Stimulated activated CD4-positive, alpha-beta T cell treated with anti-CD3 and anti-CD28 coated beads, Interleukin-4, amount 100 ng/mL, for 1 hour (primary cell): ENCODE measurements at regions not wholly inside any gene's neighbourhood (a gene's known extent, or its start where the extent isn't known, plus 50 kb on each side); places are given as distances from the start of the nearest gene placed in this dataset.
"Not testable (repeated sequence)": the region's sequence is repeated elsewhere in the genome, so short reads cannot be mapped to it uniquely, and the experiment has no call there.

Experiments
- DNase-seq: peaks from one replicate; pipeline ENCODE4 v3.0.0-alpha.2; 2020

- DNase-seq, result no peak
These were observed 164.8 kb upstream of the CDK1 start for GRCh38 chr10:60613434-60613833.

- DNase-seq, result peak; percentile 8
These were observed 167.0 kb upstream of the CDK1 start for GRCh38 chr10:60611291-60611747.

- no peak for DNase-seq
These were observed 170.9 kb upstream of the CDK1 start for GRCh38 chr10:60607372-60607771.

GRCh38 chr10:60606343-60607080 is 171.8 kb upstream of the CDK1 start:
- no peak for DNase-seq

- no peak for DNase-seq
These were observed 172.8 kb upstream of the CDK1 start for GRCh38 chr10:60605476-60605875.

GRCh38 chr10:60604342-60604741 is 173.9 kb upstream of the CDK1 start:
- DNase-seq, result no peak

GRCh38 chr10:60597513-60597912 is 180.8 kb upstream of the CDK1 start:
- DNase-seq, result no peak

GRCh38 chr10:60595852-60596251 is 182.4 kb upstream of the CDK1 start:
- DNase-seq, result no peak

DNA sequence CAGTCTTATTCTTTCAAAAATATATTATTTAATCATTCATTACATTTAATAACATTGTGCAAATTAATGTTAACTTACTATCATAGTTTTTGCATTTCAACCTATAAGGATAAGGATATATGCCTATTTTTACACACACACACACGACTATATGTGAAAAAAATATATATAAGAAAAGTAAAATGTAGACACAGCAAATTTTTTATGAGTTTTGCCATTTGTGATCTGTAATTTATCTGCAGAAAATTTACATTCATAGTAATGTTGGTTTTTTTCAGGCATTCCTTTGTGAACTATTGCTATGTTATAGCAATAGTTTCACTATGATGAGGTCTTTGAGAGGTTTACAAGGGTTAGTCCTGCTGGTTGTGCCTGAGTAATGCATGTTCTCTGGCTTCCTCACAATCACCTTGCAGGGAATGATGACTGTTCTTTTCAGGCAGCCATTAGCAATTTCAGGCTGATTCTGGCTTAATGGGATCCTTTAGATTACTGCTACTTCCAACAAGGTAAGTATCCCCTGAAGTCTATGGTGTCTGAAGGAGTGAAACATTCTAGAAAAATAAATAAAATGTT is 183.7 kb upstream of the CDK1 start:
- DNase-seq, result no peak

- DNase-seq, result no peak
These were observed 187.2 kb upstream of the CDK1 start for GRCh38 chr10:60591119-60591518.

DNA sequence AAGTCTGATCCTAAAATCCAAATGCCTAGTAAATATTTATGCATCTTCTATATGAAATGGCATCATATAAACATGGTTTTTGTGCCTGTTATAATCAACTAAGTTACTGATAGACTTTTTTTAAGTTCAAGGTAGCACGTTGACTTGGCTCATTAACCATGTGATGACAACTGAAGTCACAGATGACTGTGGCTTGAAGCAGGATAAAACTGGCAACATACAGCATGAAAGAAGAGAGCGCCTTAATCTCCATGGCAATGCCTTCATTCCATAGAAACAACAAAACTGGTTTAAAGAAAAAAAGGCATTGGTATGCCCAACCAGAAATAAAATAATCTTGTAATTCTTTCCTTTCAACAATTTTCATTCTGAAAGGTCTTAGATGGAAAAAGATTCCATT is 188.9 kb upstream of the CDK1 start:
- no peak for DNase-seq

- not testable (repeated sequence) for DNase-seq
These were observed 192.1 kb upstream of the ANK3 start for GRCh38 chr10:60581782-60582181.

DNA sequence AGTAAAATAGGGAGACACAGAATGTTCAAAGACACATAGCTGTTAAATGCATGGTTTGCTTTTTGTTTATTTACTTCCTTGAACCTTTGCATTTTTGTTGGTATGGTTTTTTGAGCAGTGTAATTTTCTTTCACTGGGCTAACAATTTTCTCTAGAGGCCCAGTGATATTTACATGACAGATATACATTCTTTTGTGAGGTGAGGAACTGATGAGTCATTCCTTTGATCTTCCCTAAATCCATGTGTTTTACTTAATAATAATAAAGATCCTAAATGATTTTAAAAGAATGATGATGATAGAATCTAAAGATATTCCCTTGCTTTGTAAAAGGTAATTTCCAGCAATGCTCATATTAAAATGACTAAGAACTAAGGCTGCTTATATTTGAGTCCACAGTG is 188.5 kb upstream of the ANK3 start:
- DNase-seq, result no peak

- no peak for DNase-seq
These were observed 186.7 kb upstream of the ANK3 start for GRCh38 chr10:60576130-60577069.

DNA sequence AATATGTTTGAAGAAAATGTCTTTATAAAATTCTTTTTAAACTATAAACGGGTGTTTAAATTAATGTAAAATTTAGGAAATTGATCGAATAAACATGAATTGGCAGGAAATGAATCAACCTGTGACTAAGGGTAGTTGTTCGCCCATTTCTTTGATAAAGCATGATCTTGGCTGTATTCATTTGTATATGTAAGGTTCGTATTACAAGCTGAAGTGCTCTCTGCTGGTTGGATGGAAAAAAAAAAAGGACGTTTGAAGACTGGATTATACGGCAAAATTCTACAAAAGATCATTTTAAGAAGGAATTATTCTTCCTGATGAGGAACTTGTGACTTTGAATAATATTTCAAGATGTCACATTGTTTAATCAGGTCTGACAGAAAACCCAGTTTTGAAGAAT is 185.4 kb upstream of the ANK3 start:
- no peak for DNase-seq

- no peak for DNase-seq
These were observed 184.7 kb upstream of the ANK3 start for GRCh38 chr10:60574388-60574787.

DNA sequence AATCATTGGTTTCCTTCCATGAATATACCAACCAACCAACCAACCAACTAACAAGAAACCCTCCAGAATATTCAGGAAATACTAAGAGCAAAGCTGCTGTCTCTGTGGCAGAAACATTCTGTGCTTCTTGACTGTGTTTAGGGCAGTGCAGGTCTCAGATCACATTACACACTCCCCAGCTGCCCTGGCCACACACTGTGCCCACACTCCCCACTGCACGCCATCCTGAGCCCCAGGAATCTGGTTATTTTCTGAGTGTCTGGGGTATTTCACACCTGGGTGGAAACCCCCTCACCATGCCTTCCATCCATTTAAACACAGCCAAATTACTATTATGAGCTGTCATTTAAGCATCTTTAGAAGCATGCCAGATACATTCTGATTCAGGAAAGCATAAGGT is 183.7 kb upstream of the ANK3 start:
- peak; percentile 50 for DNase-seq

DNA sequence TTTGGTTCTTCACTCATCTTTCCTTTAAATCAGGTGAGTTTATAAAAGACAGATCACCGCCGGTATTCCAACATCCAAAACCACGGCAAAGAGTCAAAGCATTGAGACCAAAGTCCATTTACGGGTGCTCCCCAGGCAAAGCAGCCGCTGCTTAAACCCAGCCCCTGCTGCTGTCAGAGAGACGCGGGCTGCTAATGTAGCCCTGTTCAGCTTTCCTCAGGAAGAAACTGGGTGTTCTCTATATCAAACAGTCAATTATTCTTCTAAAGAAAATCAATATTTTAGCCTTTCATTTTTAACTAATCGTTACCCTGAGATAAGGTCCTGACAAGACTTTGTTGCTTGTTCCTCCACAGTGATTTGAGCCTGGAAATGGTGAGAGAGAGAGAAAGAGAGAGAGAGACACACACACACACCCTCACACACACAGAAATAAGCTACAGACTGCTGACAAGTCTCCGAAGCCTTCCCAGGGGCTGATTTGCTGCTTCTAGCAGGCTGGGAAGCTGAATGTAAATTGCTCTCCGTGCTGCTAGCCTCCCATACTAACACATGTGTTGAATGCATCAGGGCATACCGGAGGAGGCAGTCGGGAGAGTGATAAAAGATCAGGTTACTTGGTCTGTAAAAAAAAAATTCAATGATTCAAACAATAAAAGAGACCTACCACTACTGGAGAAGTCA is 183.0 kb upstream of the ANK3 start:
- DNase-seq, result peak; percentile 16

DNA sequence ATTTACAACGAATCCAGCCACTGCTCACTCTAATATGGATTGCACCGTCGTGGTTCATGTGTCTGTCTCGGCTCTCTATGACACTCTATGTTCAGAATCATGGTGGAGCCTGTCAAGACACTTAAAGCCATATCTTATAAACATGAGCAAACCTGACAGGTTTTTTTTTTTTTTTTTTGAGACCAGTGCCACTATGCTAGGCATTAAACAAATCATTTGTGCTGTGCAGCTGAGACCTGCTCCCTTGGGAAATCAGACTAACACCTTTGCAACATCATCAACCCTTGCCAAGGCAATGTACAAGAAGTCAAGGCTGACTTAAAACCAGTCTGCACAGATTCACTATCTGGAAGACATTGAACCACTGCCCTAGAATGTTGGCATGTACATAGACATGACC is 181.2 kb upstream of the ANK3 start:
- DNase-seq, result no peak

DNA sequence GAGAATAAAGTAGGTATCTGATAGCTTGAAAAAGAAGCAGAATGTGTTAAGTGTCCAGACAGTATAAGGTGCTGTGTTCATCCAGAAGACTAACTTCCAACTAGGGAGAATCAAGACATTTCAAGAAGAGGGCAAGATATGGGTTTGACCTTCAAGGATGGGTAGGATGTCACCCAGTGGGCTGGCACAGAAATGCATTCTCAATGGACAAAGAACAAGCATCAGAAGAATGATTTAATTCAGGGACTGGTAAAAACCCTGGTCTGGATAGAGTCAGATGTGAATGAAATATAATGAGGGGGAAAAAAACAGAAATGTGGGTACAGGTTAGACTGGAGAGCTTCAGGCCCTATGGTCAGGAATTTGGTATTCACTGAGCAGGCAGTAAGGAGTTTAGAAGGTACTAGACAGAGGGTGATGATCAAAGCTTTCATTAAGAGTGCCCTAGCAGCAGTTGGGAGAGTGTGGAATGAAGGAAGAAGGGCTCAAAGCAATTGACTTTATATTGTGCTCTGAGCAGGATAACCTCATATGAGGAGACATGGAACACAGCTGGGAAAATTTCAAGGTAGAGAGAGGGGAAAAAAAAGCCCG is 180.7 kb upstream of the ANK3 start:
- no peak for DNase-seq

DNA sequence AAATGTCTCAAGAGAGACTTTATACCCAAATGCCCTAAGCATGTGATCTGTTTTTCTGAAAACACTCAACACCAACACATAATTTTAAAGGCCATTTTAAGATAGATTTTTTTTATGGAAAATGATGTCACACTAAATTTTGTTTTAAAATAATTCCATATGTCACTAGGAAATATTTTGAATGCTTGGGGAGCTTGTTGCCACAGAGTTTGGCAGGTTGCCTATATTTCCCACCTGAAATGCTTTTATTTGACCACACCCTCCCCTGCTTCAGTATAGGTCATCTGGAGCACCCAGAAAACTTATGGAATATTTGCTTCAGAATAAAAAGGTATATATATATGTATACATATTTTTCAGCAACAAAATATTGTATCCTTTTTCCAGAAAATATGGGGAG is 180.0 kb upstream of the ANK3 start:
- DNase-seq, result no peak

DNA sequence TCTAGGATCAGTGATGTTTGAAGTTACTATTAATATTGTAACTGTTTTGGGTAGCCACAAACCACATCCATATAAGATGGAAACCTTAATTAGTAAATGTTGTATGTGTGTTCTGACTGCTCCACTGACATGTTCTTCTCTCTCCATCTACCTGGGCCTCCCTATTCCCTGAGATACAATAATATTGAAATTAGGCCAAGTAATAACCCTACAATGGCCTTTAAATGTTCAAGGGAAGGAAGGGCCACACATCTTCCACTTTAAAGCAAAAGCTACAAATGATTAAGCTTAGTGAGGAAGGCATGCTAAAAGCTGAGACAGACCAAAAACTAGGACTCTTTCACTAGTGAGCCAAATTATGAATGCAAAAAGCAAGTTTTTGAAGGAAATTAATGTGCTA is 176.4 kb upstream of the ANK3 start:
- no peak for DNase-seq

DNA sequence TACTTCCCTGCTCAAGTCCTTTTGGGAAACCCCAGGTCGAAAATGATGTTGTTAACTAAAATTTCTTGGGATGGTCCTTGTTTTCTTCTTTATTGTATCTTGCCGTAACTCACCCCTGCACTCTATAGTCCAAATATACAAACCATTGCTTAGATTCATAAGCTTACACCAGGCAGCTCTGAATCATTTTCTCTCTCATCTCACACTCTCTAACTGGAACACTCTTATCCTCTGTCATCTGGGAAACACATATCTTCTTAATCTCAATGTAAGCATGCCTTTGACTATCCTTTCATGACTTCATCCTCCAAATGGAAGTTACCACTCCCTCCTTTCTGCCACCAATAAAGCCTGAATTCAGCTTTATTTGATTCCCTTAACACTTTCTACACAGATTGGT is 175.8 kb upstream of the ANK3 start:
- DNase-seq, result no peak
